H9 (cell line): ENCODE measurements at regions not wholly inside any gene's neighbourhood (a gene's known extent, or its start where the extent isn't known, plus 50 kb on each side); places are given as distances from the start of the nearest gene placed in this dataset.

ENCODE experiments used
- DNase-seq: peaks from one replicate; pipeline ENCODE4 v3.0.0-alpha.2; 2017
- H2AFZ ChIP-seq: one replicate; pipeline ENCODE4 v1.6.1; 2013; ENCODE audit warnings: mild to moderate bottlenecking, low read length, control low read depth, moderate library complexity
- H2AK5ac ChIP-seq: 2 replicates; pipeline ENCODE4 v1.6.1; 2013; ENCODE audit warnings: low read length, control low read depth, mixed read lengths; ENCODE audit not compliant: insufficient read length
- H2BK120ac ChIP-seq: one replicate; pipeline ENCODE4 v1.6.1; 2013; ENCODE audit warnings: low read depth, mild to moderate bottlenecking, low read length, control low read depth, inconsistent platforms; ENCODE audit not compliant: poor library complexity, severe bottlenecking
- H2BK12ac ChIP-seq: 2 replicates; pipeline ENCODE4 v1.6.1; 2013; ENCODE audit warnings: low read length, control low read depth, mixed read lengths, low read depth; ENCODE audit not compliant: insufficient read length
- H2BK15ac ChIP-seq: 2 replicates; pipeline ENCODE4 v1.6.1; 2013; ENCODE audit warnings: low read depth, low read length, control low read depth
- H2BK20ac ChIP-seq: one replicate; pipeline ENCODE4 v1.6.1; 2013; ENCODE audit warnings: low read depth, mild to moderate bottlenecking, low read length, control low read depth, inconsistent platforms; ENCODE audit not compliant: poor library complexity, severe bottlenecking
- H2BK5ac ChIP-seq: 2 replicates; pipeline ENCODE4 v1.6.1; 2013; ENCODE audit warnings: low read length, control low read depth, mixed read lengths; ENCODE audit not compliant: insufficient read length
- H3K14ac ChIP-seq: 2 replicates; pipeline ENCODE4 v1.6.1; 2013; ENCODE audit warnings: low read length, control low read depth; ENCODE audit not compliant: insufficient read depth
- H3K18ac ChIP-seq: 2 replicates; pipeline ENCODE4 v1.6.1; 2013; ENCODE audit warnings: low read depth, mild to moderate bottlenecking, mixed read lengths, low read length, control low read depth; ENCODE audit not compliant: insufficient read length
- H3K23ac ChIP-seq: 2 replicates; pipeline ENCODE4 v1.6.1; 2013; ENCODE audit warnings: low read length, control low read depth, mixed read lengths, low read depth; ENCODE audit not compliant: insufficient read length
- H3K23me2 ChIP-seq: 2 replicates; pipeline ENCODE4 v1.6.1; 2013; ENCODE audit warnings: low read depth, mild to moderate bottlenecking, mixed read lengths, low read length, control low read depth; ENCODE audit not compliant: insufficient read length, poor library complexity, severe bottlenecking
- H3K27ac ChIP-seq: 2 replicates; pipeline ENCODE4 v1.5.1; 2013; ENCODE audit warnings: low read length, control low read depth, mixed read lengths, low read depth; ENCODE audit not compliant: insufficient read length
- H3K27me3 ChIP-seq: 2 replicates; pipeline ENCODE4 v1.6.1; 2013; ENCODE audit warnings: low read length, control low read depth, inconsistent platforms; ENCODE audit not compliant: insufficient read depth
- H3K4ac ChIP-seq: 2 replicates; pipeline ENCODE4 v1.6.1; 2013; ENCODE audit warnings: low read depth, mild to moderate bottlenecking, control low read depth, inconsistent platforms, low read length, moderate library complexity
- H3K4me1 ChIP-seq: 2 replicates; pipeline ENCODE4 v1.6.1; 2013; ENCODE audit warnings: low read length, control low read depth, inconsistent platforms; ENCODE audit not compliant: insufficient read depth
- H3K4me2 ChIP-seq: 2 replicates; pipeline ENCODE4 v1.6.1; 2013; ENCODE audit warnings: low read length, control low read depth, mixed read lengths; ENCODE audit not compliant: insufficient read length, insufficient read depth
- H3K56ac ChIP-seq: 2 replicates; pipeline ENCODE4 v1.6.1; 2013; ENCODE audit warnings: low read depth, mild to moderate bottlenecking, mixed read lengths, low read length, control low read depth; ENCODE audit not compliant: insufficient read length
- H3K79me1 ChIP-seq: 2 replicates; pipeline ENCODE4 v1.6.1; 2013; ENCODE audit warnings: low read depth, mild to moderate bottlenecking, moderate library complexity, low read length, control low read depth, inconsistent platforms; ENCODE audit not compliant: insufficient read depth, poor library complexity, severe bottlenecking
- H3K79me2 ChIP-seq: 2 replicates; pipeline ENCODE4 v1.6.1; 2013; ENCODE audit warnings: low read length, control low read depth, inconsistent platforms; ENCODE audit not compliant: insufficient read depth
- H3K9ac ChIP-seq: 2 replicates; pipeline ENCODE4 v1.6.1; 2013; ENCODE audit warnings: low read length, control low read depth, mixed read lengths; ENCODE audit not compliant: insufficient read length; ENCODE audit errors: extremely low read depth
- H3K9me3 ChIP-seq: one replicate; pipeline ENCODE4 v1.6.1; 2013; ENCODE audit warnings: low read depth, low read length, inconsistent platforms; ENCODE audit not compliant: control insufficient read depth
- H3T11ph ChIP-seq: one replicate; pipeline ENCODE4 v1.6.1; 2013; ENCODE audit warnings: mild to moderate bottlenecking, low read length, control low read depth, inconsistent platforms
- H4K20me1 ChIP-seq: one replicate; pipeline ENCODE4 v1.6.1; 2013; ENCODE audit not compliant: control insufficient read depth, insufficient read length, insufficient read depth
- H4K5ac ChIP-seq: 2 replicates; pipeline ENCODE4 v1.6.1; 2013; ENCODE audit warnings: low read depth, mild to moderate bottlenecking, mixed read lengths, low read length, control low read depth; ENCODE audit not compliant: insufficient read length
- H4K8ac ChIP-seq: replicated peaks from 2 replicates; pipeline ENCODE4 v1.6.1; 2013; ENCODE audit warnings: low read length, control low read depth, mixed read lengths, low read depth; ENCODE audit not compliant: insufficient read length
- H4K91ac ChIP-seq: 2 replicates; pipeline ENCODE4 v1.6.1; 2013; ENCODE audit warnings: low read depth, mild to moderate bottlenecking, moderate library complexity, mixed read lengths, low read length, control low read depth; ENCODE audit not compliant: insufficient read length
- H3K27ac Mint-ChIP-seq, 3 experiments: 2 replicates in 2 of 3; 3 replicates in 1 of 3; pipeline ENCODE4 v1.8.0; 2020 to 2021; ENCODE audit warnings: mixed read lengths in 3 of 3, mild to moderate bottlenecking in 1 of 3, moderate library complexity in 1 of 3
- H3K27me3 Mint-ChIP-seq: 2 replicates; pipeline ENCODE4 v1.8.0; 2021; ENCODE audit warnings: low read depth, mild to moderate bottlenecking, moderate library complexity, mixed read lengths
- H3K36me3 Mint-ChIP-seq, 3 experiments: 2 replicates in 2 of 3; 3 replicates in 1 of 3; pipeline ENCODE4 v1.8.0; 2020 to 2021; ENCODE audit warnings: low read depth in 3 of 3, mixed read lengths in 3 of 3; ENCODE audit not compliant: insufficient read depth in 1 of 3
- H3K4me1 Mint-ChIP-seq, 2 experiments: 2 replicates each; pipeline ENCODE4 v1.8.0; 2020; ENCODE audit warnings: mixed read lengths in 2 of 2
- H3K4me3 Mint-ChIP-seq, 2 experiments: 2 replicates in 1 of 2; 3 replicates in 1 of 2; pipeline ENCODE4 v1.8.0; 2020 to 2021; ENCODE audit warnings: mild to moderate bottlenecking in 2 of 2, mixed read lengths in 2 of 2, moderate library complexity in 1 of 2
- H3K9me3 Mint-ChIP-seq, 2 experiments: 2 replicates in 1 of 2; 3 replicates in 1 of 2; pipeline ENCODE4 v1.8.0; 2020; ENCODE audit warnings: mild to moderate bottlenecking in 2 of 2, mixed read lengths in 2 of 2, moderate library complexity in 1 of 2
- CTCF ChIP-seq: fragments of 200-600 bp; sonication (generic); conservative IDR thresholded peaks from 3 replicates; pipeline ENCODE4 v1.8.0; 2021; ENCODE audit warnings: antibody characterized with exemption, mild to moderate bottlenecking
- WGBS: extraction: QIAGEN DNeasy Blood & Tissue Kit; methylation state at CpG from one replicate; pipeline ENCODE4 v1.1.7; 2013; ENCODE audit warnings: missing lambda C conversion rate, low lambda C conversion rate, mixed read lengths; ENCODE audit not compliant: insufficient read length; ENCODE audit errors: extremely low coverage; 5-methylcytosine and 5-hydroxymethylcytosine counted together

- Histone ChIP-seq H3K23ac (no peak overlapping the region), H2BK15ac (no peak overlapping the region), H2AK5ac (no peak overlapping the region), H3K9ac (no peak overlapping the region), H3K4ac (no peak overlapping the region), H2BK120ac (no peak overlapping the region), H3K23me2 (peaks cover 2% of the 10 kb centered on the region), H3T11ph (no peak overlapping the region), H3K79me1 (no peaks in the 10 kb centered on the region), H3K79me2 (no peaks in the 10 kb centered on the region), H2BK20ac (no peak overlapping the region), H3K27me3 (no peaks in the 10 kb centered on the region), H2BK5ac (no peak overlapping the region), H3K4me1 (no peaks in the 10 kb centered on the region), H3K56ac (no peak overlapping the region), H3K9me3 (no peaks in the 10 kb centered on the region), H2BK12ac (no peak overlapping the region), H3K14ac (no peak overlapping the region), H4K20me1 (no peaks in the 10 kb centered on the region), H2AFZ (no peak overlapping the region), H4K91ac (no peak overlapping the region), H3K18ac (no peak overlapping the region), H3K27ac (no peak overlapping the region), H4K8ac (no peak overlapping the region), H3K4me2 (no peak overlapping the region), H4K5ac (no peak overlapping the region)
- TF ChIP-seq CTCF: no peak
- no peak overlapping the region for H3K27ac Mint-ChIP-seq
- peaks cover 0 to 5% (median 0%) of the 10 kb centered on the region in 3 experiments; a peak in 2 of 7 replicates for H3K36me3 Mint-ChIP-seq
- H3K9me3 Mint-ChIP-seq: peaks cover 0 to 6% of the 10 kb centered on the region in 2 experiments; a peak in 2 of 5 replicates
- no peak for DNase-seq
- H3K4me3 Mint-ChIP-seq: no peak overlapping the region
- no CpG with 5 or more reads among the region's 6 CpGs for WGBS
- peaks cover 0 to 3% of the 10 kb centered on the region in 2 experiments; a peak in 2 of 4 replicates for H3K4me1 Mint-ChIP-seq
- peaks cover 3% of the 10 kb centered on the region; the same call in 1 of the 2 replicates for H3K27me3 Mint-ChIP-seq
Observed at GRCh38 chr7:153084278-153084677, 324.7 kb downstream of the ACTR3B start.
